Tongue (tissue), 1 donor: ENCODE measurements at regions not wholly inside any gene's neighbourhood (a gene's known extent, or its start where the extent isn't known, plus 50 kb on each side); places are given as distances from the start of the nearest gene placed in this dataset.
"Not testable (repeated sequence)": the region's sequence is repeated elsewhere in the genome, so short reads cannot be mapped to it uniquely, and the experiment has no call there.

ENCODE experiments used
- DNase-seq: peaks from one replicate; pipeline ENCODE4 v3.0.0-alpha.2; 2015

DNA sequence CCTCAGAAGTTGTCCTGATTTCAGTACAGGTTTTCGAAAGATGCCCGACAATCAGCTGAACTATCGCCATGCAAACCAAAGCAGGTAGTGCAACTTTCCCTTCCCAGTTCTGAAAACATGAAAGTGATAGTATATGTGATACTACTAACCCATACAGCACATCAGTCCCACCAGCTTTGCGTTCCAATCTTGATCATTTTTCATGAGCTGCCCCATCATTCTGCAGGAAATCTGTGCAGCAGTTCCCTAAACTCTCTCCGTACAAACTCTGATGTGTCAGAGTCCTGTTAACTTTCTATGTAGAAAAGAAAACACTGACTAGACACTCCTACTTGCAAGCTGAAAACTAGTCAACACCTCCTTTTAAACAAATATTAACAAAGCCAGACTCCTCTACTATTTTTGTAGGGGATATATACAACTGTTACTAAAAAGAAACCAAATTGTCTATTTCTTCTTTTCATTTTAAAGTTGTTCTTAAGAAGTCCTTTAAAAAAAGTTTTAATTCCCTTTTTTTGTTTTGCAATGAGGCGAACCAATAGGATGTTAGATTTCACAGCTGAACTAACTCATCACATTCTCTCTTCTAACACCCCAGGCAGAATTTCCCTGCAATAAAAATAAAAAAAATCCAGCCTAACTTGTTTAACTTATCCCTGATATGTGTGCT, 99.6 kb upstream of the DST start:
- DNase-seq = no peak

DNA sequence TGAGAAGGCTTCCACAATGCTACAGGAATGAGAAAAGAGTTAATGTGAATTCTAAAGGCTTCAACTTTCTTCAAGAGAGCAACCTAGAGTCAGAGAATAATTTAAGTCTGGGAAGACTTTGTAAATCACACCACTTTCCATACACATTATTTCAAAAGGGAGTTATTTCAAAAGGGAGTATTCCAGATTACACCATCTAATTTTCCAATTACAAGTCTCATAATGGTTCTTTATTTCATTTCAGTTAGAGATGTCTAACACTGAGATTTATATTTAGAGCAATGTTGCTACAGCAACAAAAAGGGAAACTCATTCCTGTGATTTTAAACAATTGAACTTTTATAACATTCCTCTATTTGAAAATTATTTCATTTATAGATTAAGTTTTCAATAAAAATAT, 98.8 kb upstream of the DST start:
- DNase-seq = no peak

DNA sequence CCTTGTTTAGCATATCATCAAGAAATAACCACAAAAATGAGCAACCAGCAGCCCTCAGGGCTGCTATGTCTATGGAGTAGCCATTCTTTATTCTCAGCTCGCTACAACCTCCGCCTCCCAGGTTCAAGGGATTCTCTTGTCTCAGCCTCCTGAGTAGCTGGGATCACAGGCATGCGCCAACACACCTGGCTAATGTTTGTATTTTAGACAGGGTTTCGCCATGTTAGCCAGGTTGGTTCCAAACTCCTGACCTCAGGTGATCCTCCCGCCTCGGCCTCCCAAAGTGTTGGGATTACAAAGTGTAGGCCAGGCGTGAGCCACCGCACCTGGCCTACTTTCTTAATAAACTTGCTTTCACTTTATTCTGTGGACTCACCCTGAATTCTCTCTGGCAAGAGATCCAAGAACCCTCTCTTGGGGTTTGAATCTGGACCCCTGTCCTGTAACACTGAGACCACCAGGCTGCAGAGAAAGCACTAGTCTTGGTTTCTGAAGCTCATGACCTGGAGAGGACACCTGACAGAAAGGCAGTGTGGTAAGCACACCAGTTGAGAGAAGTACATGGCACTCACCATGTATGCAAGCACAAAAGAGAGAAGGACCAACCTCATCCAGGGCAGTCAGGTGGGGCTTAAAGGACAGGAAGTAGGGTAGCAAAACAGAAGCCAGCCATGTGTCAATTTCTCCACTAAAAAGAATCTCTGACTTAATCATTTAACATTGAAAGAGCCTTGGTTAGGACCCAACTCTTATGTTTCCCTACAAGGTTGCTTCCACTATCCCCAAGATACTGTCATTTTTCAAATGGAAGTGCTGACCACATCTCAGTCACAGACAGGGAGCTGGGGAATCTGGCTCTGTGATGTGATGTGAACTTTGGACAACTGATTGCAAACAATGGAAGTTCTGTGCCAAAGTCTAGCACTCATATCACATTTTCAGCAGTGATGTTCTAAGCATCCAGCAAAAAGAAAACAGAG, 97.4 kb upstream of the DST start:
- DNase-seq = no peak

DNA sequence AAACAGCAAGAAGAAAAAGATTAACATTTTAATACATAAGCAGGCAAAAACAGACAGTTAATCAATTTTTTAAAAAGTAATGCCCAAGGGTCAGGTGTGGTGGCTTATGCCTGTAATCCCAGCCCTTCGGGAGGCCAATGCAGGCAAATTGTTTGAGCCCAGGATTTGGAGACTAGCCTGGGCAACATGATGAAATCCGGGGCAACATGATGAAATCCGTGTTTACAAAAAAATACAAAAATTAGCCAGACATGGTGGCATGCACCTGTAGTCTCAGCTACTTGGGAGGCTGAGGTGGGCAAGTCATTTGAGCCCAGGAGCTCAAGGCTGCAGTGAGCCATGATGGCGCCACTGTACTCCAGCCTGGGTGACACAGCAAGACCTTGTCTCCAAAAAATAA, 94.1 kb upstream of the DST start:
- DNase-seq = no peak

DNA sequence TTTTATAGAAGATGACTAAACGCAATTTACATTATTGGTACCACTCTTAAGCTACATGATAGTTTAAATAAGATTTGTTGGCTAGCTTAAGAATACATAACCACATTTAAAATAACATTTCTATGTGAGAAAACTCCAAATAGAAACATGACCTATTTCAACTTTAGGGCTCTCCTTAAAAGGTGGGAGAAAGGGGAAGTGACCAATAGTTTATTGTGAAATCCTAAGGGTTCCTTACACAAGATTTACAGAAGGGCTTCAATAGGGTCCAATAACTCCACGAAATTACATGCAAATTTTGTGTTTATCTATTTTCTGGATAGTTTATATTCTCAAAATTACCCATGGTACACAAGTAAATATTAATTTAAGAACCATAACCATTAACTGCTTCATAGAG, 91.6 kb upstream of the DST start:
- no peak for DNase-seq

DNA sequence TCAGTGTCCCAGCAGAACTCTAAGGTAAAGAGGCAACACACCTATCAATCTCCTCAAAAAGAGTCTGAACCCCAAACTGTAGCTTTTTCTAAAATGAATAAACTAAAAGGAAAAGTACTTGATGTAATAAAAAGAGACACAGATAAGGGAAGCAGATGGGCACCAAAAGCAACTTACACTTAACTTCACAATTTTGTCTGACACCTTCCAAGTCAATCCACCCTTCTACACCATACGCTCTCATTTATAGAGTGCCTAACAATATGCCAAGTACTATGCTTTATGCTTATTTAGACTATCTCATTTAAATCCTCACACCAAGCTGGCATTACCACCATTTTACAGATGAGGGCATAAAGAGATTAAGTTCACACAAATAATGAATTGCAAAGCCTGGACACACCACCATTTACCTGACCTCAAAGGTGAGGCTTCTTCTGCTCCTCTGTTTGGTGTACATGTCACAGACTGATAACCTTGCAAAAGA, 90.6 kb upstream of the DST start:
- DNase-seq = no peak

DNA sequence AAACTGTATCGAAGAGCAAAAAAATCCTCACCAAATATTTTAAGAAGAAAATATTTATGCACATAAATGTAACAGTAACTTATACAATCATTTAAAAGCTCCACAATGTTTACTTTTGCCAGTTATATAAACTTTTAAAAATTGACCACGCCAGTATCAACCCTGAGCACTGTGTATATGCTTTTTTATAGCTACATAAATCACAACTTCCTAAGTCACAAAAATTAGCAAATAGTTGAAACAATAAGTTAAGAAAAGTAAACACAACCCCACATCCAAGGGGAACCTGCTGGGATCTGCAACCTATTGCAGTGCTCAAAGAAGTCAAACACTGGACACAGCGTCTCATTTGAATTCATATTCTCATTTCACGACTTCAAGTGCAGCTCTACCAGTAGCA, 89.8 kb upstream of the DST start:
- DNase-seq = no peak

DNA sequence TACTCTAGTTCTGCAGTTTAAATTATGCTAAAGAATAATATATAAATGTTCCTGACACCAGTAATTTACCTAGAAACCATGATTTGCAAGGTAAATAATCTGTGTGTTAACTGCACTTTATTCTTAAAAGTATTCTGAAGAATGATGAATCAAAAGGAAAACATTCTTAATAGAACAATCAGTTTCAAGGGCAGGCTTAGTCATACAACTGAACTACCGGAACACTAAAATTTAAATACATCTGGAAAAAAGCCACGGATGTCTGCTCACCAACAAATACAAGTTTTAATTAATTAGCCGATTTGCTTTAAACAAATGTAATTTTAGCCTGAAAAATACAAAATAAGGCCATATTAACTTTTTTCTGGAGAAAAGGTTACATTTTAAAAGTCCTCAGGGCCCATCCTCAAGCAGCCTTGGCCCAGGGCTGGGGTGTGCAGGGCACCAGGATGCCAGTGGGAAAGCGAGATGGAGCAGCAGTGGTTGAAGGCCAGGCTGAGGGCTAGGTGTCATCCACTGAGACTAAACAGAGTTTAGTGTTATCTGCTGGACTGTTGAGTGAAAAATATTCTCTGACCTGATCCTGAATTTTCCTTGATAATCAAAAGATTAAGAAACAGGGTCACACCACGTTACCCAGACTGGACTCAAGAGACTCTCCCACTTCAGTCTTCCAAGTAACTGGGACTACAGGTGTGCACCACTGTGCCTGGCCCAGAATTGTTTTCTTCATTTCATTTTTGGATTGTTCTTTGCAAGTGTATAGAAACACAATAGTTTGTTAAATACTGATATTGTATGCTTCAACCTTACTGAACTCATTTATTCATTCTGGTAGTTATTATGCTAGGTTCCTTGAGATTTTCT, 88.2 kb upstream of the DST start:
- DNase-seq = no peak

DNA sequence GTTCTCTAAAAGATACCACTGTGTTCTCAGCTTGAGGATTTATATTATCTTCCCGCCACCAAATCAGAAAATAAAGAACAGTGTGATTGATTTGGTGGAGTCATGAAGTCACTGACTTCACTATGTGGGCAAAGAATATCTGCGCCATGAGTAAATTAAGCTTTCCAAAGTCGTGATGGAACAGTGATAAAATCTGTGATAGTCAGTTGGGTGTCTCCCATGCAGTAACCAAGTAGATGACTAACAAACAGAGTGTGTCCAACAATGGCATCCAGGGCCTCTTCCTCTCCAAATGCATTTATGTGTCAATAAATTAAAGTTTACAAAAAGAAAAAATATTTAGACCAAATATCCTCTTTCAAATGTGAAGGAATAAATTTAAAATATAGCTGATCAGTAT, 87.0 kb upstream of the DST start:
- no peak for DNase-seq

DNA sequence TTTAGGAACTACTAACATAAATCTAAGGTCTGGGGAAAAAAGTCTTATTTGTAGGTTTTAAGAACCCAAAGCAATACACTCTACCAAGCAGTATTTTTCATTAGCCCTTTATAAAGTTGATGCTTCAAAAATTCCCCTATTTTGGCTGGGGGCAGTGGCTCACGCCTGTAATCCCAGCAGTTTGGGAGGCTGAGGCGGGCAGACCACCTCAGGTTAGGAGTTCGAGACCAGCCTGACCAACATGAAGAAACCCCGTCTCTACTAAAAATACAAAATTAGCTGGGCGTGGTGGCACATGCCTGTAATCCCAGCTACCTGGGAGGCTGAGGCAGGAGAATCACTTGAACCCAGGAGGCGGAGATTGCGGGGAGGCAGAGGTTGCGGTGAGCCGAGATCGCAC, 86.5 kb upstream of the DST start:
- DNase-seq = not testable (repeated sequence)

DNA sequence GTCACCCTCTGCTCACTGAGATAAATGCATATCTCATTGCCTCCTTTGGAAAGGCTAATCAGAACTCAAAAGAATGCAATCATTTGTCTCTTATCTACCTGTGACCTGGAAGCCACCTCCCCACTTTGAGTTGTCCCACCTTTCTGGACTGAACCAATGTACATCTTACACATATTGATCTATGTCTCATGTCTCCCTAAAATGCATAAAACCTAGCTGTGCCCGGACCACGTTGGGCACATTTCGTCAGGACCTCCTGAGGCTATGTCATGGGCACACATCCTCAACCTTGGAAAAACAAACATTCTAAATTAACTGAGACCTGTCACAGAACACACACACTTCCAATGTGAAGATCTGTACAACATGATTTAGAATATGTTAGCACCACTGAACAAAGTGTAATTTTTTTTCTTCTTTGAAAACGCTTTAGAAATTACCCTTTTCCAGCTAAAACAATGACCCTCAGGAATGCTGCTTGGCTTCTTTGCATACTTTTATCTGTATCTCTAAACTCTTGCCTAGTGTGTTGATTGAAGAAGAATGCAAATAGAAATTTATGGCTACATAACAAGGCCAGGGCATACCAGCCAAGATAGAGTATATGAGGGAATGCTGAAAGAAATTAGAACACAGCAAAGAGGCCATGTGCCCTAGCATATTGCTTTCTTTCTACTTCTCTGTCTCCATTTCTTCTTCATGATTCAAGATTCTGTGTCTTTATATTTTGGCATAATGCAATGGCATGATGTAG, 84.6 kb upstream of the DST start:
- no peak for DNase-seq

DNA sequence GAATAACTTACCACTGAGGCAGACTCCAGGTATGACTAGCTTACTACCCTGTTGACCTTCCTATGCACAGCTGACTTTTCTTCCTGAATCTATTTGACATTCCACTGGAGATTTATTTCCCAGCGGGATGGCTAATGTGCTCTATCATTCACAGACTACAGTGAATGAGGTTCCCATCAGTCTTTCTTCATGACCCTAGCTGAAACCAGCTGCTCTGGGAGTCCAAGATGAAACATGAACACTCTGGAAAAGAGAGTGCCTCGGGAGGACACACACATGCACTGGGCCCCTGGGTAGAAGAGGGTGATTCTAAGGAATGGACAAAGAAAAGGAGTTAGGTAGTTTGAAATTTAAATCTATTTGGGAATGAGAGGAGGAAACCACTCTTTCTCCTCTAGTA, 82.6 kb upstream of the DST start:
- DNase-seq = no peak

DNA sequence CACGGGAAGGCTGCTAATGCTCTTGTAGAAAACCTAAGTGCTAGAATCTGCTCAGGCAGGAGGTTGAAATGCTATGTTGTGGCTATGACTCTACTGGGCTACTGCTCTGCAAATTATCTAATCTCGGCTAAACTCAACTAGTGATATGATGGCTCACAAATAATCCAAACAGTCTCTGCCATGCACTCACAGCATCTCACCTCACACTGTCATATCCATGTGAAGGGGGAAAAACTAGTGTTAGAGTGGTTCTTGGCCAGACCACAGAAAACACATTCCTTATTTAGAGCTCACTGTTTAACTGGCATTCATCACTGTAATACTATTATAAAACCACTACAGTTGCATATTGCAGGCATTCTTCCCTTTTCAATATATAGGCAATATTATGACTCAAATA, 81.8 kb upstream of the DST start:
- DNase-seq = no peak

DNA sequence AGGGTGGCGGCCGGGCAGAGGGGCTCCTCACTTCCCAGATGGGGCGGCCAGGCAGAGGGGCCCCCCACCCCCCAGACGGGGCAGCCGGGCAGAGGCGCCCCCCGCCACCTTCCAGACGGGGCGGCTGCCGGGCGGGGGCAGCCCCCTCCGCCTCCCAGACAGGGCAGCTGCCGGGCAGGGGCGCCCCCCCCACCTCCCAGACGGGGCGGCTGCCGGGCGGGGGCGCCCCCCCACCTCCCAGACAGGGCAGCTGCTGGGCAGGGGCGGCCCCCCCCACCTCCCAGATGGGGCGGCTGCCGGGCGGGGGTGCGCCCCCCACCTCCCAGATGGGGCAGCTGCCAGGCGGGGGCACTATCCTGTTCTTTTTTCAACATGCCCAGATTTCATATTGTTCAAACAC, 78.2 kb upstream of the DST start:
- DNase-seq = no peak

DNA sequence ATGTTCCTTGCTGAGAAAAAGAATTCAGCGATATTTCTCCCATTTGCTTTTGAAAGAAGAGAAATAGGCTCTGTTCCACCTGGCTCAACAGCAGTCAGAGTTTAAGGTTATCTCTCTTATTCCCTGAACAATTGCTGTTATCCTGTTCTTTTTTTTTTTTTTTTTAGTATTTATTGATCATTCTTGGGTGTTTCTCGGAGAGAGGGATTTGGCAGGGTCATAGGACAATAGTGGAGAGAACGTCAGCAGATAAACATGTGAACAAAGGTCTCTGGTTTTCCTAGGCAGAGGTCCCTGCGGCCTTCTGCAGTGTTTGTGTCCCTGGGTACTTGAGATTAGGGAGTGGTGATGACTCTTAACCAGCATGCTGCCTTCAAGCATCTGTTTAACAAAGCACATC, 77.5 kb upstream of the DST start:
- not testable (repeated sequence) for DNase-seq

DNA sequence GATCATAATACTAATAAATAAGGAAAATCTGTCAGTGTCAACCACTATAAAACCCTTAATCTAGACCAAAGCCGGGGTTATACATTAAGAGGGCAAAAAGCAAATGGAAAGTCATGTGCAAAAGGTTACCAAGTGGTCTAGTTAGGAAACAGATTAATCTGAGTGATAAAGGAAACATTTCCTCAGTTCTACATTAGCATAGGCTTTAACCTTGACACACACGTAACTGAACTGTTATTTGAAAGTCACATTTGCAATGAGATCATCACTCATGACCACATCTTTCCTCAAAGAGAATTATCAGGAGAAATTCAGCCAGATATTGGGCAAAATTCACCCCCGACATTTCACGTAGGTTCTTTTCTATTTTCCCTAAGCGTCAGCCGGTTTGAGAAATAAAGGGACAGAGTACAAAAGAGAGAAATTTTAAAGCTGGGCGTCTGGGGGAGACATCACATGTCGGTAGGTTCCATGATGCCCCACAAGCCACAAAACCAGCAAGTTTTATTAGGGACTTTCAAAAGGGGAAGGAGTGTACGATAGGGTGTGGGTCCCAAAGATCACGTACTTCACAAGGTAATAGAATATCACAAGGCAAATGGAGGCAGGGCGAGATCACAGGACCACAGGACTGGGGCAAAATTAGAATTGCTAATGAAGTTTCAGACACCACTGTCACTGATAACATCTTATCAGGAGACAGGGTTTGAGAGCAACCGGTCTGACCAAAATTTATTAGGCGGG, 76.8 kb upstream of the DST start:
- not testable (repeated sequence) for DNase-seq

DNA sequence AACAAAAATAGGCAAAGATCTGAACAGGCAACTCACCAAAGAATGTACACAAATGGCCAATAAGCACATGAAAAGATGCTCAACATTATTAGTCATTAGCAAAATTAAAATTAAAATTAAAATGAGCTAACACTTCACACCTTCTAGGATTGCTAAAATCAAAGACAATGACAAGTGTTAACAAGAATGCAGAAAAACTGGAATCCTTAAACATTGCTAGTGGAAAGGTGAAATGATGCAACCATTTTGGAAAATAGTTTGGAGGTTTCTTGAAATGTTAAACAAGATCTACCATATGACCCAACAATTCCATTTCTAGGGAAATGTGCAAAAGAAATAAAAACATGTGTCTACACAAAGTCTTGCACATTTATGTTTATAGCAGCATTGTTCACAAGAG, 75.5 kb upstream of the DST start:
- DNase-seq = no peak

DNA sequence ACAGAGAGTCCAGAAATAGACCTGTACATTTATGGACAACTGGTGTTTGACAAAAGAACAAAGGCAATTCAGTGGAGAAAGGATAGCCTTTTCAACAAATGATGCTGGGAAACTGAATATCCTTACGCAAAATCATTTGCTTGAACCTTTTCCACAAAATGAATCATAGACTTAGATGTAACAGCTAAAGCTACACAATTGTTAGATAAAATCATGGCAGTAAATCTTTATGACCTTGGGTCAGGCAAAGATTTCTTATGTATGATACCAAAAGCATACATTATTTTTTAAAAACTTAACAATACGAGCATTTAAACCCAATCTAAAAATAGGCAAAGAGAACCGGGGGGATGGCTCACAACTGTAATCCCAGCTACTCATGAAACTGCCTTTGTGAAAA, 73.5 kb upstream of the DST start:
- DNase-seq = no peak

DNA sequence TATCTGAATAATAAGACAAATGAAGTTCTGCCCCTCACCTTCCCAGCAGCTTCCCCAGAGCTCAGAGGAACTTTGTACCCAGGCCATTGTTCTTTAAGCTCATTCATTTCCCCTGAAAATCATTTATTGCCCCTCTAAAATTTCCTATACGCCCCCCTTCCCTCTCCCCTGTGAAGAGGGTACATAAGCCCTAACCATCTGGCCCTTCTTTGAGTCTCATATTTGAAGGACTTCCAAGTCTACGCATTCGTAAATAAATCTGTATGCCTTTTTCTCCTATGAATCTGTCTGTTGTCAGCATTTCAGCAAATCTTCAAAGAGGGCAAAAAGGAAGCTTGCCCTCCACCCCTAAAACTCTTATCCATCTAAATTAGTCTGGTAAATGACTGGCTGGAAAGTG, 73.1 kb upstream of the DST start:
- no peak for DNase-seq

DNA sequence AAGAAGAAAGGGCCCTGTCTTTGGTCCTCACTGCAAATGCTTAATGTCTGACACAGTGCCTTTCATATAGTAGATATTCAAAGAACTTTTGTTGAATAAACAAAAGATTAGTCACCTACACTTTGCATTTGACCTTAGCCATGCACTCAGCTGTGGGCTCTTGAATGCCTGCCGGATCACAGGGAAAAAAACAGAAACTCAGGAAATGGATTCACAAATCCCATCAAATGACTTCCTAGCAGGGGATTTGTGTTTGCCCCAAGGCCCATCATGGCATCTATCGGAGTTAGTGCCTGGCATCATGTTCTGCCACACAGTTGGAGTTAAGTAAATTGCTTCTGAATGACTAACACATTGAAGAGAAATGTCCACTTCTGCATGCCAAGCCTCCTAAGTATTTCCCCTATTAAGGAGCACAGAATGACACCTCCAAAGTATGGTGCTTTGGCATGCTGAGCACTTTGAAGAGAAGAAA, 72.3 kb upstream of the DST start:
- DNase-seq = no peak

DNA sequence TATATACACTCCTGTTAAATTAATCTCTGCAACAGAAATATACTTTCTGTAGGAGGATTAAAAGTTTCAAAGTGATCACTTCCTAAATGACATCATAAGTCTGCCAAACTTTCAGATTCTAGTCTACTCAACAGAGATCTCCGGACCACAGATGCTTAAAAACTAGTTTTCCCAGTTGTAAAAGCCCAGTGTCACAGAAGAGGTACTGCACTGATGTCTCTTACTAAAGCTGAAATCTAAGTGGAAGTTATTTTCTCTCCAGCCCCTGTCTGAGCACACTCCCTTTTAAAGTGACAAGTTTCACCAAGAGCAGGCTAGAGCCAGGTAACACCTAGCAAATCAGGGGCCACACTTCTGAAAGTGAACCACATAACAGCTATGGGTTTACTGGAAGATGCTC, 71.6 kb upstream of the DST start:
- DNase-seq = no peak
